ENCODE measurements at regions not wholly inside any gene's neighbourhood (a gene's known extent, or its start where the extent isn't known, plus 50 kb on each side); places are given as distances from the start of the nearest gene placed in this dataset.

DNA sequence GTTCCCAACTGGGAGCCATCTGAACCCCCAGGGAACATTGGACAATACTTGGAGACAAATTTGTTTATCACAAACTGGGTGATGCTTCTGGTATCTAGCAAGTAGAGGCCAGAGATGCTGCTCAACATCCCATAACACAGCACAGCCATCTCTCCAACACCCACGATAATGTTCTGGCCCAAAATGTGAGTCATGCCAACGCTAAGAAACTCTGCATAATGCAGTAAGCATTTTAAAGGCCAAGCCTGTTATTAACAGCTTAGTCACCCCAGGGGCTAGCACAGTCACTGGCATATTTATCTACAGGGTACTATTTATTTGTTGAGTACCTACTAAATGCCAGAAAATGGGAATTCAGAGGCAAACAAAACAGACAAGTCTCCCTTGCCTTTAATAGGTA lies 873.1 kb upstream of the TMEM132C start:
- TF ChIP-seq, protein P1, sequence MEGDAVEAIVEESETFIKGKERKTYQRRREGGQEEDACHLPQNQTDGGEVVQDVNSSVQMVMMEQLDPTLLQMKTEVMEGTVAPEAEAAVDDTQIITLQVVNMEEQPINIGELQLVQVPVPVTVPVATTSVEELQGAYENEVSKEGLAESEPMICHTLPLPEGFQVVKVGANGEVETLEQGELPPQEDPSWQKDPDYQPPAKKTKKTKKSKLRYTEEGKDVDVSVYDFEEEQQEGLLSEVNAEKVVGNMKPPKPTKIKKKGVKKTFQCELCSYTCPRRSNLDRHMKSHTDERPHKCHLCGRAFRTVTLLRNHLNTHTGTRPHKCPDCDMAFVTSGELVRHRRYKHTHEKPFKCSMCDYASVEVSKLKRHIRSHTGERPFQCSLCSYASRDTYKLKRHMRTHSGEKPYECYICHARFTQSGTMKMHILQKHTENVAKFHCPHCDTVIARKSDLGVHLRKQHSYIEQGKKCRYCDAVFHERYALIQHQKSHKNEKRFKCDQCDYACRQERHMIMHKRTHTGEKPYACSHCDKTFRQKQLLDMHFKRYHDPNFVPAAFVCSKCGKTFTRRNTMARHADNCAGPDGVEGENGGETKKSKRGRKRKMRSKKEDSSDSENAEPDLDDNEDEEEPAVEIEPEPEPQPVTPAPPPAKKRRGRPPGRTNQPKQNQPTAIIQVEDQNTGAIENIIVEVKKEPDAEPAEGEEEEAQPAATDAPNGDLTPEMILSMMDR (IDR thresholded peaks at IDR 0.05) = no peak
- TF ChIP-seq EP300 (IDR thresholded peaks at IDR 0.05) = no peak
- TF ChIP-seq POLR2A (IDR thresholded peaks at IDR 0.05; ENCODE audit: low read depth) = no peak
- no peak for TF ChIP-seq POLR2AphosphoS5 (IDR thresholded peaks at IDR 0.05)
